Mesothelial cell of epicardium (in vitro differentiated cells): ENCODE measurements at regions not wholly inside any gene's neighbourhood (a gene's known extent, or its start where the extent isn't known, plus 50 kb on each side); places are given as distances from the start of the nearest gene placed in this dataset.

Experiments used
- DNase-seq, 2 experiments: peaks; one replicate each; pipeline ENCODE4 v3.0.0; 2021; ENCODE audit warnings: low spot score in 2 of 2; ENCODE audit not compliant: unreplicated experiment in 2 of 2
- H3K27ac Mint-ChIP-seq: 2 replicates; pipeline ENCODE4 v1.8.0; 2021; ENCODE audit warnings: mixed read lengths
- H3K27me3 Mint-ChIP-seq: 2 replicates; pipeline ENCODE4 v1.8.0; 2021; ENCODE audit warnings: low read depth, mixed read lengths
- H3K36me3 Mint-ChIP-seq: 2 replicates; pipeline ENCODE4 v1.8.0; 2021; ENCODE audit warnings: mixed read lengths
- H3K4me1 Mint-ChIP-seq: 2 replicates; pipeline ENCODE4 v1.8.0; 2021; ENCODE audit warnings: mixed read lengths
- H3K4me3 Mint-ChIP-seq: 2 replicates; pipeline ENCODE4 v1.8.0; 2021; ENCODE audit warnings: mild to moderate bottlenecking, moderate library complexity, mixed read lengths
- H3K9me3 Mint-ChIP-seq: 2 replicates; pipeline ENCODE4 v1.8.0; 2021; ENCODE audit warnings: mixed read lengths
- CTCF ChIP-seq: fragments of 200-600 bp; sonication (generic); IDR thresholded peaks from one replicate; pipeline ENCODE4 v1.5.0; 2021; ENCODE audit warnings: antibody characterized with exemption; ENCODE audit not compliant: unreplicated experiment

DNA sequence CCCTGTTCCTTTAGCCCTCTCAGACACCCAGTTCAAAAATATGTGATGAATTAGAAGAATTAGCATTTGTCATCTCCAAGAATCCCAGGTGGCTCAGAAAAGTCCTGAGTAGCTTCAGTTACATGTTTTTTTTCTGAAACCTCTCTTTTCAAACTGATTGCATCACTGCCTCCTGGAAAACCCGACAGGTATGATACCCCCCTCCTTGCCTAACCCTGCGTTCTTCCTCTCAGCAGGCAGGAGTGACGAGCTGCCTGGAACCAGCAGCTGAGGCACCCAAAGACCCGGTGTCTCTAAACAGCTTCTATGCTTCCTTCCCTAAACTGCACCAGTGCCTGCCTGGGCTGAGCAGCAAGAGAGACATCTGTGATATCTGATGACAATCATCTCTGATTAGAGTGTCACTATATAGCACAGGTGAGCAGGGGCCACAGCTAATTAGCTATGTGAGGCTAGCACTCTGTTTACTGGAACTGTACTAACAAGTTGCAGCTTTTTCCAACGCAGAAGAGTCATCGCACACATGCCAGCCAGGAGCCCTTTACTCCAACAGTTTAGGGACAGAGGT lies 376.4 kb upstream of the ATP5MC3 start:
- Mint-ChIP-seq H3K36me3 (no peaks in the 10 kb centered on the region), H3K27me3 (peaks cover 12% of the 10 kb centered on the region), H3K4me1 (peaks cover 13% of the 10 kb centered on the region), H3K27ac (no peak overlapping the region), H3K4me3 (no peak overlapping the region), H3K9me3 (no peaks in the 10 kb centered on the region)
- DNase-seq, result no peak
- TF ChIP-seq CTCF, result no peak

DNA sequence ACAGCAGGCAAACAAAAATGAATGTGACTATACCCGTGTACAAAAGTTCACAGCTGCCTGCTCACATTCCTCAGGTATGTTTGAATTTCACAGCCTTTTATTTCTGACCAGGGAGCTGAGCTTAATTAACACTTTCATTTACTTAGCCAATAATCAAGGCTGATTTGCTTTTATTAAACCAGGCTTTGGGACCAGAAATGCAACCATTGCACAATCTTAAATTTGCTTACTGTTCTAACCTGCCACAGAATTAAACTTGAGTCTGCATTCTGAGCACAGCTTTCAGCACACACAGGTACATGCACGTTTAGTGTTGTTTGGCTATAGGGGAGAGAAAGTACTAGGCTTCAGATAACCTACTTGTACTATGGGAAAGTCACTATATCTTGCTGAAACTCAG lies 372.4 kb upstream of the ATP5MC3 start:
- no peak overlapping the region for H3K4me3 Mint-ChIP-seq
- no peaks in the 10 kb centered on the region for H3K9me3 Mint-ChIP-seq
- H3K36me3 Mint-ChIP-seq, result no peaks in the 10 kb centered on the region
- peaks cover 13% of the 10 kb centered on the region for H3K4me1 Mint-ChIP-seq
- no peak for TF ChIP-seq CTCF
- no peak overlapping the region for H3K27ac Mint-ChIP-seq
- H3K27me3 Mint-ChIP-seq, result peaks cover 17% of the 10 kb centered on the region
- no peak for DNase-seq

GRCh38 chr2:175552902-175553301 lies 371.4 kb upstream of the ATP5MC3 start:
- H3K27me3 Mint-ChIP-seq, result peaks cover 16% of the 10 kb centered on the region
- no peak for TF ChIP-seq CTCF
- H3K4me3 Mint-ChIP-seq, result no peak overlapping the region
- peaks cover 12% of the 10 kb centered on the region for H3K4me1 Mint-ChIP-seq
- no peak for DNase-seq
- no peaks in the 10 kb centered on the region for H3K36me3 Mint-ChIP-seq
- H3K27ac Mint-ChIP-seq, result no peak overlapping the region
- H3K9me3 Mint-ChIP-seq, result no peaks in the 10 kb centered on the region

- Mint-ChIP-seq H3K4me3 (no peak overlapping the region), H3K36me3 (no peaks in the 10 kb centered on the region), H3K9me3 (peaks cover 26% of the 10 kb centered on the region), H3K4me1 (no peaks in the 10 kb centered on the region), H3K27ac (no peak overlapping the region), H3K27me3 (no peaks in the 10 kb centered on the region)
- DNase-seq, result no peak
- no peak for TF ChIP-seq CTCF
These were observed 358.9 kb upstream of the ATP5MC3 start for GRCh38 chr2:175540421-175540820.

- no peaks in the 10 kb centered on the region for H3K36me3 Mint-ChIP-seq
- H3K27me3 Mint-ChIP-seq, result peaks cover 1% of the 10 kb centered on the region
- no peak overlapping the region for H3K4me3 Mint-ChIP-seq
- no peak for DNase-seq
- no peak overlapping the region for H3K27ac Mint-ChIP-seq
- H3K4me1 Mint-ChIP-seq, result no peaks in the 10 kb centered on the region
- TF ChIP-seq CTCF, result no peak
- H3K9me3 Mint-ChIP-seq, result peaks cover 19% of the 10 kb centered on the region
These were observed 357.6 kb upstream of the ATP5MC3 start for GRCh38 chr2:175539122-175539521.

DNA sequence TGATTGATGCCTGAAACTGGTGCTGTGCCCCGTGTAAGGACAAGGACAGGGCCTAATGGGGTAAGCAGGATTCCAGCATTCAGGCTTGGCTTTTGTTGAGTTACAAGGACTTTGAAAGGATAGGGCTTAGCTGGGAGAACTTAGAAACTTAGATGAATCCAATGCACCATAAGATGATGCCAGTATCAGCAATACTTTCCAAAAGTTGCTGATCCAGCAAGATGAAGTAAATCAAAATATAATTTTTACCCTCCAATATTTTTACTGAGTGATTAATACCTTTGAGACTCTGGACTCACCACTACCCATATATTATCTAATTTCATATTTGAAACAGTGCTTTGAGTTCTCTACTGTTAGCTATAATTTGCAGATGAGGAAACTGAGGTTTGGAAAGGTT lies 354.5 kb upstream of the ATP5MC3 start:
- no peak for DNase-seq
- Mint-ChIP-seq H3K27me3 (peaks cover 4% of the 10 kb centered on the region), H3K27ac (no peak overlapping the region), H3K36me3 (peaks cover 2% of the 10 kb centered on the region), H3K4me1 (no peaks in the 10 kb centered on the region), H3K4me3 (no peak overlapping the region), H3K9me3 (peaks cover 24% of the 10 kb centered on the region)
- TF ChIP-seq CTCF, result no peak
